ENCODE measurements at regions not wholly inside any gene's neighbourhood (a gene's known extent, or its start where the extent isn't known, plus 50 kb on each side); places are given as distances from the start of the nearest gene placed in this dataset.

DNA sequence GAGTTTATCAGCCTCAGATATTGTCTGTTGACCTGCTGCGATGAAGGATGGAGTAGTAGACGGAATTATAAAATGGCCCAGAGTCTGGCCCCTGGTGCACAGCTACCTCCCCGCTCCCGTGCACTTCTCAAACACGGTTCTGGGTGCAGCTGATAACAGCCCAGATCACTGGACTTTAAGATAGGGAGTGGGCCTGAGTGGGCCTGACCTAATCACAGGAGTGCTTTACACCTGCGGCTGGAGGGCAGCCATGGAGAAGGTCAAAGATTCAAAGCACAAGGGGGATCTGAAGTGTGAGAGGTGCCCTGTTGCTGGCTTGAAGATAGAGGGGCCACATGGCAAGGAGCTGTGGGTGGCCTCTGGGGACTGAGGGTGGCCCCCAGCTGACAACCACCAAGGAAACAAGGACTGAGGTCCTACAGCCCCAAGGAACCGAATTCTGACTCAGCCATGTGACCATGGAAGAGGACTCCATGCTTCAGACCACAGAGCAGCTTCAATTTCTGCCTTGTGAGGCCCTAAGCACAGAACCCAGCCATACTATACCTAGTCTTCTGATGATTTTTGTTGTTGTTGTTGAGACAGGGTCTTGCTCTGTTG, 113.4 kb downstream of the ZNF664 start:
- no peak overlapping the region for H3K4me3 ChIP-seq
- in situ Hi-C loops (cut with MboI): no loop called here
- BruUV-seq (replicated peaks): no TSS peak
- POLR2A ChIA-PET: no interaction called here
- H3K4me2 ChIP-seq (ENCODE audit: insufficient read depth, low read length): no peak overlapping the region
- no peak overlapping the region for H2AFZ ChIP-seq (ENCODE audit: low read depth, low read length)
- no peaks in the 10 kb centered on the region for H3K9me3 ChIP-seq (replicated peaks; ENCODE audit: control insufficient read depth, insufficient read depth, low read depth, low read length)
- peaks cover 0 to 2% of the 10 kb centered on the region in 2 experiments; a peak in 1 of 5 replicates for H3K4me1 ChIP-seq (replicated peaks in 1 of 2; ENCODE audit: control insufficient read depth in 2 of 2, insufficient read depth in 2 of 2, low read length in 2 of 2)
- WGBS (ENCODE audit: insufficient coverage, low coverage, missing lambda C conversion rate): 2% methylated on average over 7 of the region's 7 CpGs
- H3K79me2 ChIP-seq (ENCODE audit: control insufficient read depth, insufficient read depth, low read length): no peaks in the 10 kb centered on the region
- TF ChIP-seq POLR2H (tag; IDR thresholded peaks at IDR 0.05; ENCODE audit: low read depth) (no peak), TRIM28 (IDR thresholded peaks at IDR 0.05) (no peak), TAL1 (IDR thresholded peaks at IDR 0.05) (0 out of 2 replicates have a peak, but pooled peaks have one; percentile 28), ARID1B (IDR thresholded peaks at IDR 0.05) (peak; percentile 10; the same call in 1 of the 2 replicates), CEBPB (tag; IDR thresholded peaks at IDR 0.05) (no peak), LCOR (CRISPR knock-in tag; IDR thresholded peaks at IDR 0.05) (no peak), CBFA2T2 (conservative IDR thresholded peaks at IDR 0.05) (peak; percentile 35), CBFA2T3 (IDR thresholded peaks at IDR 0.05) (peak; percentile 50)
- TF ChIP-seq, protein P1, sequence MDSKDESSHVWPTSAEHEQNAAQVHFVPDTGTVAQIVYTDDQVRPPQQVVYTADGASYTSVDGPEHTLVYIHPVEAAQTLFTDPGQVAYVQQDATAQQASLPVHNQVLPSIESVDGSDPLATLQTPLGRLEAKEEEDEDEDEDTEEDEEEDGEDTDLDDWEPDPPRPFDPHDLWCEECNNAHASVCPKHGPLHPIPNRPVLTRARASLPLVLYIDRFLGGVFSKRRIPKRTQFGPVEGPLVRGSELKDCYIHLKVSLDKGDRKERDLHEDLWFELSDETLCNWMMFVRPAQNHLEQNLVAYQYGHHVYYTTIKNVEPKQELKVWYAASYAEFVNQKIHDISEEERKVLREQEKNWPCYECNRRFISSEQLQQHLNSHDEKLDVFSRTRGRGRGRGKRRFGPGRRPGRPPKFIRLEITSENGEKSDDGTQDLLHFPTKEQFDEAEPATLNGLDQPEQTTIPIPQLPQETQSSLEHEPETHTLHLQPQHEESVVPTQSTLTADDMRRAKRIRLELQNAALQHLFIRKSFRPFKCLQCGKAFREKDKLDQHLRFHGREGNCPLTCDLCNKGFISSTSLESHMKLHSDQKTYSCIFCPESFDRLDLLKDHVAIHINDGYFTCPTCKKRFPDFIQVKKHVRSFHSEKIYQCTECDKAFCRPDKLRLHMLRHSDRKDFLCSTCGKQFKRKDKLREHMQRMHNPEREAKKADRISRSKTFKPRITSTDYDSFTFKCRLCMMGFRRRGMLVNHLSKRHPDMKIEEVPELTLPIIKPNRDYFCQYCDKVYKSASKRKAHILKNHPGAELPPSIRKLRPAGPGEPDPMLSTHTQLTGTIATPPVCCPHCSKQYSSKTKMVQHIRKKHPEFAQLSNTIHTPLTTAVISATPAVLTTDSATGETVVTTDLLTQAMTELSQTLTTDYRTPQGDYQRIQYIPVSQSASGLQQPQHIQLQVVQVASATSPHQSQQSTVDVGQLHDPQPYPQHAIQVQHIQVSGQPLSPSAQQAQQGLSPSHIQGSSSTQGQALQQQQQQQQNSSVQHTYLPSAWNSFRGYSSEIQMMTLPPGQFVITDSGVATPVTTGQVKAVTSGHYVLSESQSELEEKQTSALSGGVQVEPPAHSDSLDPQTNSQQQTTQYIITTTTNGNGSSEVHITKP (IDR thresholded peaks at IDR 0.05; ENCODE audit: partially characterized antibody): no peak
- TF ChIP-seq, protein P2, sequence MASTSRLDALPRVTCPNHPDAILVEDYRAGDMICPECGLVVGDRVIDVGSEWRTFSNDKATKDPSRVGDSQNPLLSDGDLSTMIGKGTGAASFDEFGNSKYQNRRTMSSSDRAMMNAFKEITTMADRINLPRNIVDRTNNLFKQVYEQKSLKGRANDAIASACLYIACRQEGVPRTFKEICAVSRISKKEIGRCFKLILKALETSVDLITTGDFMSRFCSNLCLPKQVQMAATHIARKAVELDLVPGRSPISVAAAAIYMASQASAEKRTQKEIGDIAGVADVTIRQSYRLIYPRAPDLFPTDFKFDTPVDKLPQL (IDR thresholded peaks at IDR 0.05; ENCODE audit: extremely low read depth, insufficient read length): no peak
- intact Hi-C loops (cut with micrococcal nuclease): no loop called here
- CTCF ChIA-PET (ENCODE audit: low intra/inter-chr PET ratio): no interaction called here
- DNase-seq (ENCODE audit: extremely low read depth in 1 of 4, low spot score in 3 of 4): peak in 1 of 4 experiments; percentile 16
- H3K9ac ChIP-seq (ENCODE audit: insufficient read depth in 1 of 2, low read depth in 2 of 2, low read length in 2 of 2): no peak overlapping the region
- ATAC-seq: peak; percentile 33; the same call in 2 of the 3 replicates
- peaks cover 32 to 81% of the 10 kb centered on the region in 2 experiments for H3K27me3 ChIP-seq (ENCODE audit: control insufficient read depth in 2 of 2, insufficient read depth in 2 of 2, low read length in 2 of 2)
- no peaks in the 10 kb centered on the region for H3K9me1 ChIP-seq (ENCODE audit: control insufficient read depth, insufficient read depth, low read length)
- no peak overlapping the region for H3K27ac ChIP-seq (ENCODE audit: extremely low read depth, low read depth, low read length)
- H4K20me1 ChIP-seq (replicated peaks; ENCODE audit: control insufficient read depth, insufficient read depth, low read length): no peaks in the 10 kb centered on the region
- no peaks in the 10 kb centered on the region for H3K36me3 ChIP-seq (ENCODE audit: control insufficient read depth, insufficient read depth, low read length)
- FAIRE-seq: no peak
